Left lobe of liver (tissue), 2 donors: ENCODE measurements at regions not wholly inside any gene's neighbourhood (a gene's known extent, or its start where the extent isn't known, plus 50 kb on each side); places are given as distances from the start of the nearest gene placed in this dataset.

Experiments used
- ATAC-seq: fragments of 200-7000 bp; cut with Tn5 transposase; one replicate; pipeline ENCODE4 v1.9.1; 2020; ENCODE audit warnings: mild to moderate bottlenecking, moderate library complexity
- DNase-seq: peaks from one replicate; pipeline ENCODE4 v3.0.0-alpha.2; 2020; ENCODE audit warnings: low spot score
- donor health status: DM: no; HTN: no; CAD: no; lungs with moderate emphysema.
- donor health status: DM: no; HTN: yes; CAD: no.

- DNase-seq (no peak), ATAC-seq (no peak)
Observed at GRCh38 chr6:130314271-130314670, 51.5 kb upstream of the TMEM200A start.

- no peak for DNase-seq
Observed at GRCh38 chr6:130313206-130313605, 52.6 kb upstream of the TMEM200A start.

GRCh38 chr6:130309028-130309427 lies 56.8 kb upstream of the TMEM200A start:
- DNase-seq, result no peak
- ATAC-seq, result no peak

More at GRCh38 chr6:130313206-130313605, 52.6 kb upstream of the TMEM200A start:
- ATAC-seq, result no peak

- peak; percentile 83 for ATAC-seq
Observed at GRCh38 chr6:130307752-130308361, 58.0 kb upstream of the TMEM200A start.

GRCh38 chr6:130306377-130306776 lies 59.4 kb upstream of the TMEM200A start:
- no peak for ATAC-seq

More at GRCh38 chr6:130307752-130308361, 58.0 kb upstream of the TMEM200A start:
- no peak for DNase-seq

GRCh38 chr6:130303431-130303830 lies 62.4 kb upstream of the TMEM200A start:
- ATAC-seq, result no peak

More at GRCh38 chr6:130306377-130306776, 59.4 kb upstream of the TMEM200A start:
- DNase-seq, result no peak

GRCh38 chr6:130298258-130298657 lies 67.6 kb upstream of the TMEM200A start:
- ATAC-seq (no peak), DNase-seq (no peak)

More at GRCh38 chr6:130303431-130303830, 62.4 kb upstream of the TMEM200A start:
- no peak for DNase-seq

GRCh38 chr6:130296854-130297253 lies 69.0 kb upstream of the TMEM200A start:
- no peak for DNase-seq

GRCh38 chr6:130293800-130294199 lies 71.0 kb upstream of the SAMD3 start:
- ATAC-seq (peak; percentile 79), DNase-seq (no peak)

More at GRCh38 chr6:130296854-130297253, 69.0 kb upstream of the TMEM200A start:
- ATAC-seq, result no peak

- ATAC-seq (no peak), DNase-seq (no peak)
Observed at GRCh38 chr6:130288065-130288464, 65.3 kb upstream of the SAMD3 start.

- no peak for DNase-seq
- no peak for ATAC-seq
Observed at GRCh38 chr6:130282234-130282995, 59.7 kb upstream of the SAMD3 start.

GRCh38 chr6:130276507-130276906 lies 53.8 kb upstream of the SAMD3 start:
- DNase-seq (no peak), ATAC-seq (no peak)

- DNase-seq (no peak), ATAC-seq (no peak)
Observed at GRCh38 chr6:130274007-130274406, 51.3 kb upstream of the SAMD3 start.
